NCI-H1048 (cell line): ENCODE measurements at regions not wholly inside any gene's neighbourhood (a gene's known extent, or its start where the extent isn't known, plus 50 kb on each side); places are given as distances from the start of the nearest gene placed in this dataset.

Source experiments
- DNase-seq: peaks from one replicate; lab custom pipeline; 2025; lab: John Stamatoyannopoulos, UW

GRCh38 chr9:73655831-73656230 lies 504.2 kb downstream of the ANXA1 start:
- no peak for DNase-seq

GRCh38 chr9:73665253-73665652 lies 513.6 kb downstream of the ANXA1 start:
- no peak for DNase-seq

- no peak for DNase-seq
Observed at GRCh38 chr9:73667749-73668148, 516.1 kb downstream of the ANXA1 start.

GRCh38 chr9:73680831-73681230 lies 529.2 kb downstream of the ANXA1 start:
- no peak for DNase-seq

DNA sequence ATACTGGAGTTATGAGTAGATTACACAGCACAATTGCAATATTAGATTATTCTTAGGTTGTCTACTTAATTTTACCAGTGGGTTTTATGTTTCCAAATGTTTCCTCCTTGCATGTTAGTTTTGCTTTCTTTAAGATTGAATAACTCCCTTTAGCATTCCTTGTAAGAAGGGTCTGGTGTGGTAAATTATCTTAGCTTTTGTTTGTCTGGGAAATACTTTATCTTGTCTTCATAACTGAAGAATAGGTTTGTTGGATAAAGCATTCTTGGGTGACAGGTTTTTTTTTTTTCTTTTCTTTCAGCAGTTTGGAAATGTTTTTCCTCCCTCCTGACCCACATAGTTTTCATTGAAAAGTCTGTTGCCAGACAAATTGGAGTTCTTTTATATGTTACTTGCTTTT lies 531.1 kb downstream of the ANXA1 start:
- no peak for DNase-seq

GRCh38 chr9:73683862-73684591 lies 532.4 kb downstream of the ANXA1 start:
- no peak for DNase-seq

- DNase-seq = no peak
Observed at GRCh38 chr9:73684601-73685000, 532.9 kb downstream of the ANXA1 start.

GRCh38 chr9:73685786-73686185 lies 534.1 kb downstream of the ANXA1 start:
- no peak for DNase-seq

DNA sequence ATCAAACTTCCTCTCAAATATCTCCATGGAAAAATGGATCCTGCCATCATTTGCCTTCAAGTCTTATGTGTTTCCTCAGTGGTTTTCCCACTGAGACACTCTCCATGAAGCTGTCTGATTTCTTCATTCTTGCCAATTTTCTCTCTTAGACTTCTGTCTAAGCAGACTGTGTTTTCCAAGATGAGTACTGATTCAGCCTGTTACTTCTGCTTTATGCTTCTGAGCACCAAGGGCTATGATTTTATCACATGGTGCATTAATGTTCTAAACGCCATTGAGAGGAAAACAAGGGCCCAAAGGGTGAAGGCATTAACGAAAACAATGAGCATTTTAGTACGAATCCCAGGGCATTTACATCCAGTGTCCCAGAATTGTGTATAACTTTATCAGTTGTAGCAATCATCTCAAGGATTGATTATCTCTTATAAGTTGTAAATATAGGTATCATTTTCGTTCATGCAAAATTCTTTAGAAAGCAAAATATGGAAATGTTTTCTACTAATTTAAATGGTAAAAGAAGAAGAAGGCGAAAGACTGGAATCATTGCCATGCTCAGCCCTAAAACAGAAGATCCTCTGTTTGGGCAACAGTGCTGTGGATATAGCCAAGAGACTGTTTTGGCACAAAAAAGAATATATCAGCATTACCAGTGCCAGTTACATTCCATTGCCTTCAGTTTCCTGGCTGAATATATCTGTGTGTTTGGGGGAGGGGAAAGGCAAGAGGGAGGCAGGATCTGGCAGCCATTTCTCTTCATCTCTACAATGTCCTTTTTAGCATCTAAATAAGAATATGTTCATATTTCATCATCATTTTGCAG lies 537.6 kb downstream of the ANXA1 start:
- DNase-seq = no peak

- DNase-seq = no peak
Observed at GRCh38 chr9:73701415-73702057, 549.9 kb downstream of the ANXA1 start.

DNA sequence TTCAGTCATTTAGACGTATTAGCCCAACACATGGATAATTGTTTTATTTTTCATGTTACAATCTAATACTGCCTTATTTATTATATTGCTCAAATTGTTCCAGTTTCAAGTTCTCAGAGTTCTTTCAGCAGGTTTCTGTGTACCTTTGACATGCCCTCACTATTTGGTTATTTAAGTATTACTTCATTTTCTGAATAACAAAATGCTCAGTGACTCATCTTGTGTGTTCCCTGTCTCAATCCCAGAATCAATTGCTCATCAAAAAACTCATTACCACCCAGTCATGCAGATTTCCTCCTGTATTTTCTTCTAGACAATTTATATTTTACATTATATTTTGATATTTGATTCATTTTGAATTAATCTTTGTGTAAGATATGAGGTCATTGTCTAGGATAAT lies 562.6 kb downstream of the ANXA1 start:
- no peak for DNase-seq

DNA sequence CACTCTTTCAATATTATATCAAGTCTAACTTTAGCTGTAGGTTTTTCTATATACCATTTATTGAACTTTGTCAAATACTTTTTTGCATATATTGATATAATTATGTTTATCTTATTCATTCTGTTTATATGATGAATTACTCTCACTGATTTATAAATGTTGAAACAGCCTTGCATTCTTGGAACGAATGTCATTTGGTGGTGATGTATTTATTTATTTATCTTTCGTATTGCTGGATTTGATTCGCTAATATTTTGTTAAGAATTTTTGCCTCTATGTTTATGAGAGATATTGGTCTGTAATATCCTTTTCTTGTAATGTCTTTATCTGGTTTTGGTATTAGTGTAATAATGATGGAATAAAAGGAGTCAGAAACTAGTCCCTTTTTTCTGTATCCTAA lies 563.9 kb downstream of the ANXA1 start:
- no peak for DNase-seq

- DNase-seq = no peak
Observed at GRCh38 chr9:73719660-73720059, 568.0 kb downstream of the ANXA1 start.

DNA sequence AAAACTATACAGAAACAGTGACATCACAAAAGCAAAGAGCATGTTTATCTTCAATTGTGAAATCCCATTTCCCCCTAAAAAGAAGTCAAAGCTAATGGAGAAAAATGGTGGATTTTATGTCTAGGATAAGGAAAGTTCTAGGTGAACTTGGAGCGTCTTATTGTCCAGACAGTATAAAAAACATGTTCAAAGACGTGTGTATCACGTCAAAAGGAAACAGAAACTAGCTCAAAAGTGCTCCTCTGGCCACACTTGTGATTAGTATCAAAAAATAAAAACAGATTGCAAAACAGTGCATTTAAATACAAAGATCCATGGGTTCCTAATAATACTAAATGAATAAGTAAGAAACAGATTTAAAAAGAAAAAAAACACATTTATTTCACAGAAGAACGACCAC lies 568.9 kb downstream of the ANXA1 start:
- DNase-seq = no peak

DNA sequence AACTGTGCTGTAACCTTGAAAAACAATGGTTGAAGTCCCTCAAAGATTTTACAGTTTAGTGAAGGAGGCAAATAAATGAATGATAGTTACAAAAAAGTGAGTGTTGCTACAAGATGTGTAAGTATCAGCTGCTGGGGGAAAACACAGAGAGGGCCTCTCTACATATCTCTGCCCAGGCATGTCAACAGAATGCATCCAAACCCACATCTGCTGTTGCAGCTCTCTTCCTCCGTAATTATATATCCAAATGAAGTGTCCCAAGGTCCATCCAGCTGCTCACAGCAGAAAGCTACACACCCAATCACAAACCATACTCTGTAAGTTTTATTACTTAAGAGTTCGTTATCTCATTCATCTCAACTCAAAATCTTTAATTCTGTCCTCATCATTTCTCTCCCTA lies 584.6 kb downstream of the ANXA1 start:
- no peak for DNase-seq

DNA sequence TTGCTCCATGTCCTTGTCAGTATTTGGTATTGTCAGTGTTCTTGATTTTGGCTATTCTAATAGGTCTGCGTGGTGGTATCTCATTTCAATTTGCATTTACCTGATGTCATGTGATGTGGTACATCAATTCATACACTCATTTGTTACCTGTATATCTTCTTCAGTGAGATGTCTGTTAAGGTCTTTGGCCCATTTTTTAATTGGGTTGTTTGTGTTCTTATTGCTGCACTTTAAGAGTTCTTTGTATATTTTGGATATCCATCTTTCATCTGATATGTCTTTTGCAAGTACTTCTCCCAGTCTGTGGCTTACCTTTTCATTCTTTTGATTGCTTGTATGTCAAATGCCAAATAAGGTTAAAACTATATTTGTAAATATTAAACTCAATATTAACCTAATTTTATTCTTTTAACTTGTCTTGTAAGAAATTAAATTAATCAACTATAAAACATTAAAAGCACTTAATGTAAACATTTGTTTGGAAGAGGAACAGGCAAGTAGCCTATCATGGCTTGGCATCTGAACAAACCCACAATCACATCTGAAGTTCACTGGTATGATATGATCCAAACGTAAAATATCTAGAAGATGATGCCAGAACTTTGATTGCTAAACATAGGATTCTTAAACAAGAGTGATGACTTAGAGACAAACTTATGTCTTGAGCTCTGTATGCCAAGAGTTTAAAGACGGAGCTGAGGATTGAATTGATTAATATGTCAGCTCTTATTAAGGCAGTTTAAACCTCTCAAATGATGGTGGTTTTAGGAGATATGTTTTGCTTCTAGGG lies 587.3 kb downstream of the ANXA1 start:
- DNase-seq = no peak

DNA sequence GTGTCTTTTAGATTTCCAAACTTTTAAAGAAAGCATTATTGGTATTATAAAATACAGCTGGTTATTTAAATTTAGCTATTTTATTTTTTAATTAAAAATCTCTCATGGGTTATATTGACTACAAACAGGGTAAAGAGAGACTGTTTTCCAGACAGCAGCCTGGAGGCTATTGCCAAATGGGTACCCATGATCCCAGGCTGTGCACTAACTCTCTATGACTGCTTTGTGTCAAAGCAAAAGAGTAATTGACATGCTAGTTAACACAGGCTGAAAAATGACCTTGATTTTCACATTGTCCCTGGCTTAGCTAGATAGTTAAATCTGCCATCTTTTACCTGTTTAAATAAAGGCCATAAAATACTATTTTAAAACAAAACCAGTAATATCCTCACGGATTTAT lies 589.7 kb downstream of the ANXA1 start:
- DNase-seq = no peak

- DNase-seq = no peak
Observed at GRCh38 chr9:73742412-73742811, 590.7 kb downstream of the ANXA1 start.

- DNase-seq = no peak
Observed at GRCh38 chr9:73743826-73744225, 592.2 kb downstream of the ANXA1 start.

- DNase-seq = no peak
Observed at GRCh38 chr9:73745598-73745997, 593.9 kb downstream of the ANXA1 start.

- no peak for DNase-seq
Observed at GRCh38 chr9:73753171-73753570, 601.5 kb downstream of the ANXA1 start.

DNA sequence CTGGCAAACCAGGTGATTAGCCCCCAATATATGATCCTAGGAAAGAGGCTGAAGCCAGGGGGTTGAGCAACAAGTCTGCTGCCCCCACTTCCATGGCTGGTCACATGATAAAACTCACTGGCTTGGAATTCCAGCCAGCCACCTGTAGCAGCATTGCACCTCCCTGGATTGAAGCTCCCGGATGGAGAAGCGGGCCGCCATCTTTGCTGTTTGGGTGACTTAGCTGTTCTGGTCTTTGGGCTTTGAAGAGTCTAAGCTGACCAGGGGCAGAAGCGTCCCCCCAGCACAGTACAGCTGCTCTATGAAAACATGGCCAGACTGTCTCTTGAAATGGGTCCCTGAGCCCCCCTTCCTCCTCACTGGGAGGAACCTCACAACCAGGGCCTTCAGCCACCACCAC lies 610.2 kb downstream of the ANXA1 start:
- no peak for DNase-seq
